DMS79 (cell line): ENCODE measurements at regions not wholly inside any gene's neighbourhood (a gene's known extent, or its start where the extent isn't known, plus 50 kb on each side); places are given as distances from the start of the nearest gene placed in this dataset.
"Not testable (repeated sequence)": the region's sequence is repeated elsewhere in the genome, so short reads cannot be mapped to it uniquely, and the experiment has no call there.

Experiments
- DNase-seq: peaks from one replicate; lab custom pipeline; 2025; lab: John Stamatoyannopoulos, UW

DNA sequence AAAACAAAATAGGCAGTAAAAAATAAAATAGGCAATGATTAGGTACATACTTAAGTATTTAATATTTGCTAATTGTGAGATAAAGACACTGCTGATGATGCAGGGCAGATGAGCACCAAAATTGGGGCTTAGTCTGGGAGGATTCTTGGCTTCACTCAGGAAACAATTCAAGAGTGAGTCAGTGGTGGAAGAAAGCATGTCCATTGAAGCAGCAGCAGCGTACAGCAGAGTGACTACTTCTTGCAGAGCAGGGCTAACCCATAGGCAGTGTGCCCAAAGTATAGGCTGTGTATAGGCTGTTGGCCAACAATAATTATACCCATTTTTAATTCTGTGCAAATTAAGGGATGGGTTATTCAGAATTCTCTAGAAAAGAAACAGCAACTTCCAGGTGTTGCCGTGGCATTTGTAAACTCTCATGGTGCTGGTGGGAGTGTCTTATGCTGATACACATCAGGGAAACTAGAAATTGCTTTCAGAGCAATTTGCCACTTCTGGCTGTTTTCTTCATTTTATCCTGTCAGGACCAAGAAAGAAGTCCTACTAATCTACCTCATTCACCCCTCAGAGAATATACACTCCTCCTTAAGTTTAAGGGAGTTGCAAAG, 317.3 kb upstream of the NAALADL2 start:
- no peak for DNase-seq

DNA sequence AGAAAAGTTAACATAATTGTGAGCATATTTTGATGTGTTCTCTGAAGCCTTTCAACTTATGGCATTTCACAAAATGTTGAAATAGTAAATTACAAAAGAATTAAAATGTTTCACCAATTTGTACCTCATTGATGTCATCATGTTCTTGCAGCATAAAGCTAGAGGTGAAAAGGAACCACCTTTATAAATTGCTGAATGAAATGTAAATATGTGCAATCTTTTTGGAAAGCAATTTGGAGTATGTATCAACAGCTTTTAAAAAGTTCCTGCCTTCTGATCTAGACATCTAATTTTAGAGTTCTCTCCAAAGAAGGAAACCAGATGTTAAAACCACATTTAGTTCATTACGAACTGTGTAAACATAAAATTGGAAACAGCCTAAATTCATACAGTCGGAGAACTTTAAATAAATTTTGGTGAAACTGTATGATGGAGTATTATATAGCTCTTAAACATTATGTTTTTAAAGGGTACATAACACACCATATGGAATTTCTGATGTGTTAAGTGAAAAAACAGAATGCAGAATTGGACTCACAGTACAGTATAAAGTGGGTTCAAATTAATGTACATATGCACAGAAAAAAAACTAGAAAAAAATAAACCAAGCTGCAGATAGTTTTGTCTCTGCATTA, 311.2 kb upstream of the NAALADL2 start:
- DNase-seq: no peak

DNA sequence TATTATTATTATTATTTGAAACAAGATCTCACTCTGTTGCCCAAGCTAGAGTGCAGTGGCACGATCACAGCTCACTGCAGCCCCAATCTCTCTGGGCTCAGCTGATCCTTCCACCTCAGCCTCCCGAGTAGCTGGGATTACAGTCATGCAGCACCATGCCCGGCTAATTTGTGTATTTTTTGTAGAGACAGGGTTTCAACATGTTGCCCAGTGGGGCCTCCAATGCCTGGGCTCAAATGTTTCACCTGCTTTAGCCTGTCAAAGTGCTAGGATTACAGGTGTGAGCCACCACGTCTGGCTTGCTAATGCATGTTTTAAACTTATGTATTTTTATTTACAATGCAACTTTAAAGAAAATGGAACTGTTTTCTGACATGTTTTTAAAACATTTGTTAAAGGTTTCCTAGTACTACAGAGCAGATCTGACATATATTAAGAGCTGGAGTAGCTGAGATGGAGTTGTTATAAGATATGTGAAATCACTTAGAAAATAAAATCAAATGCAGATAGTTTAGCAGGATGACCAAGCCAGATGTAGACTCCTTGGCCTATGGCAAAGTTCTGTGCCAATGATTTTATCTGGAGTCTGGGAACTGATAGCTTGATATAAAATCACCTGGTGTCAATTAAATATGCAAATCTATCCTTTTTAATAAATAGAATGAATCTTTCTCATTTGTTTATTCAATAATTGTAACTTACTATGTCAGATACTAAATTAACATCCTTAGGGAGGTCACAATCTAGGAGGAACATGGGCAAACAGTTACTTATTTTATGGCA, 310.1 kb upstream of the NAALADL2 start:
- DNase-seq: no peak

DNA sequence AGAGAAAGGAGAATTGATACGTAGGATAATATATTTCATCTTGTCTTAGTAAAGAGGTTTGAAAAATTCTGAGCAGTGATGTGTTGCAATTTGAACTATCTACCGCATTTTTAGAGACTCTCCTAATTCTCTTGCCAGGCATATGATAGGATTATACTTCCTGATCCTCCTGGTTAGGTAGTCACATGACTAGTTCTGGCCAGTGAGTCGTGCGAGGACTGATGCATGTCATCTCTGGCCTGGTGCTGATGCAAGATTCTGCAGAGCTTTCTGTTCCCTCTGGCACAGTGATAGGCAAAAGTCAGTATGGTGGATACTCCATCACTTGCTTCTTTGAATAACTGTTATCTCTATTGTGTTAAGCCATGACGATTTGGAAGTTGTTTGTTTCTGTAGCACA, 277.6 kb upstream of the NAALADL2 start:
- no peak for DNase-seq

DNA sequence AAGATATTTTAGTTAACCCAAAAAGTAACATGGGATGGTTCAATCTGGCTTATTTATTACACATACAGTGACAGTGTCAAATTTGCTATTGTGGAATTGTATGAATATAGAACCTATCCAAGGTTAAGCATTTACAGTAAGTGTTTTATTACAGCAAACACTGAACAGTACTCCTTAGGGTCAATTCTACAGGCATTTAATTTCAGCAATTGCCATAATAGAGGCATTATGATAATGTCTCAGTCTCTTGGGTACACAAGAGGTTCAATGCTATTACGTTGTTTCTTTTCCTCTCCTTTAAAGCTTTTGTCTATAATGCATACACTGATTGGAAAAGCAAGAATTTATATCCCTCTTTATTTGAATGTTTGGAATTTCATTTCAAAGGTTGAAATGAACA, 275.7 kb upstream of the NAALADL2 start:
- DNase-seq: no peak

DNA sequence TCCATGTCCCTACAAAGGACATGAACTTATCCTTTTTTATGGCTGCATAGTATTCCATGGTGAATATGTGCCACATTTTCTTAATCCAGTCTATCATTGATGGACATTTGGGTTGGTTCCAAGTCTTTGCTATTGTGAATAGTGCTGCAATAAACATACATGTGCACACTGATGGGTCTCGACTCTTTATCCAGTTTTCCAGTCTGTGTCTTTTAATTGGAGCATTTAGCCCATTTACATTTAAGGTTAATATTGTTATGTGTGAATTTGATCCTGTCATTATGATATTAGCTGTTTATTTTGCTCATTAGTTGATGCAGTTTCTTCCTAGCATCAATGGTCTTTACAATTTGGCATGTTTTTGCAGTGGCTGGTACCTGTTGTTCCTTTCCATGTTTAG, 272.0 kb upstream of the NAALADL2 start:
- DNase-seq: not testable (repeated sequence)

DNA sequence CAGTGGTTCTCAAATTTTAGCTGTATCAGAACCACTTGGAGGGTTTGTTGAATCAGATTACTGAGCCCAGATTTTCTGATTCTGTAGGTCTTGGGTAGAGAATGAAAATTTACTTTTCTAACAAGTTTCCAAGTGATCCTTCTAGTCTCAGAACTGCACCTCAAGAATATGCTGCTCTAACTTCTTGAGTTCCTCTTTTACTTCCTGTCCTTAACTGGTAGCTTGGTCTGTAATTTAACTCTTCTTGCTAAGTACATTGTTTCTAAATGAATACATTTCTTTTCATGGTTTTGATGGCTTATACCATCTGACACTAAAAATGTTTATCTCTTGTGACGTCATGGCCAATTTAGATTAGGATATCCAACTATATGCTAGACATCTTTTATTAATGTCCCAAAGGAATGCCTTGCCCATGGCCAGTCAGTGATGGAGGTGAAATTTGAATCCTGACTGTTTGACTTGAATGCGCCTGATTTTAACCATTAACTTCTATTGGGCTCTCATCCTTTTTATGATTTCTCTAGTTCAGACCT, 262.6 kb upstream of the NAALADL2 start:
- no peak for DNase-seq

DNA sequence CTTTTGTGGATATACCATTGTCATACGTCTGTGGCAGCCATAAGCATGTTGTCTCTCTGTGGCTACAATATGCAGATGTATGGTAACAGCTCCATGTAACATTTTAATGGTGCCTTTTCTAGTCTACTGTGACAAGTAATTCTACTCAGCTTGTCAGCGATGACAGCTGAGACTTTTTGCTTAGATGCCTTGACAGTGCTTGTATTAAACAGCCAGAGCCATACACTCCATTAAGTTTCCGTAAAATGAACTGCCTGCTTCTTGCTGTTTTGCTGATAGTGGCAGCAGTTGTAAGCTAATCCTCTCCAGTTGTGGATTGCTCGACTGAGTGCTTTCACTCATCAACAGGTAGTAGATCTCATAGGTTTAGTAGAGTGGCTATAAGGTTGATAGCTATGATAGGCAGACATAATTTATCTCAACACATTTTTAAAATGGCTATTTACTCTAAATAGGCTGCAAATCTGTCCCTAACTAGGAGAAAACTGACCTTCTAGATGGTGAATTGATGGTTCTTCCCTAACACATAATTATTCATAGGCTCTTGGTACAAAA, 260.2 kb upstream of the NAALADL2 start:
- DNase-seq: no peak

DNA sequence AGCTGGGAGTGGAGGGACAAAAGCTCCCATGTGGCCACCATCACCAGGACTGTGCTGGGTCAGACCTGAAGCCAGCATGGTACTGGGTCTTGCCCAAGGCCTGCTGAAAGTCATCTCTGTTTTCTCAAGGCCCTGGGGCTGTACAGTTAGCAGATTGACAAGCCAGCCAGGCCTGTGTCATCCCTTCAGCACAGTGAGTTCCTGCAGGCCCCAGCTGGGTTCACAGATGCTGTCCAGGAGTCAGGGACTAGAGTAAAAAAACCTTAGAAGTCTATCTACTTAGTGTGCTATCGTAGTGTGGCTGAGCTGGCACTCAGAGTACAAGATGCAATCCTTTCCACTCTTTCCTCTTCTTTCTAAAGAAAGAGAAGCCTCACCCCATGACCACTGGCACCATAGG, 246.0 kb upstream of the NAALADL2 start:
- no peak for DNase-seq

DNA sequence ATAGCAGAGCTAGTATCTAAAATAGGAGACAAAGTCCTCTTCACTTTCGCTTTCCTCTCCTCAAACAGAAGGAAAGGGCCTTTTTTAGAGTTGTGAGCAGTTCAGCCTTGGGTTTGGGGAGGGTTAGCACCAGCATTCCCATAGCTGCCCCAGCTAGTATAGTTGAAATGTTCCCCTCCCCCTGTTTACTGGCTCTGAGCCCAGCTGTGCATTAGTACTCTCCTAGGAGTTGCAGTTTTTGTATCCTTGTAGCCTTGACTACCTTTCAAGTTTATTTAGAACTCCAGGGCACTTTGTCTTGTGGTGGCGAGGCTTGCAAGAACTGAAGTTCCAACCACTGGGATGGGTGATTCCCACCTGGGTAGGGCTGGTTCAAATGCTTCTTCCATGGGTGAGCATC, 245.1 kb upstream of the NAALADL2 start:
- DNase-seq: peak; percentile 17

DNA sequence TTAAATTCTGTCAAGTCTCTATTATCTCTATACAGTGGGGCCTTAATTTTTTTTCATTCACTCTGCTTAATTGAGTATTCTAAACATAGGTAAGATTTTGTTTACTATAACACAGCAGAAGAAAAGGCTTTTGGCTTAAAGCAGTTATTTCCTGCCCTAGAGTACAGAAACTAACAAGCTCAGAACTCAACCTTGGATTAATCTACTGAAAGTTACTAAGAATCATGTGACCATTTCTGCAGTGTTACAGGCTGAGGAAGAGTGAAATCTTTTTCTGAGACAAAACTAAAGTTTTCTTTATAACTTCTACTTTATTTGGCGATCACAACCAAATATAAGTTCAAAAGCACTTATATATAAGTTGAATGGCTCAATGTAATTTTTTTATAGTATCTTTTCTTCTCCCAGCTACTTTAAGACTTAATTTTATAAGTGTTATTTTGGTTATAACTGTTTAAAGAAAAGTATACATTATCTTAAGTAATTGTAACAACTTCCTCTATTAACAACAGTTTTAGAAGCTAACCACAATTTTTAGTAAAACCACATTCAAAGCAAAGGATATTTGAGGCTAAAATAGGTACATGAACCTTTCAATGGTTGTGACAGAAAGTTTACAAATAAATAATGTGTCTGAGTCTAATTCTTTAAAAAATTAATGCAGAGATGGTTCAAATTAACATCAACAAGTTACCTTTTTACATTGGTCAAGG, 240.6 kb upstream of the NAALADL2 start:
- no peak for DNase-seq

DNA sequence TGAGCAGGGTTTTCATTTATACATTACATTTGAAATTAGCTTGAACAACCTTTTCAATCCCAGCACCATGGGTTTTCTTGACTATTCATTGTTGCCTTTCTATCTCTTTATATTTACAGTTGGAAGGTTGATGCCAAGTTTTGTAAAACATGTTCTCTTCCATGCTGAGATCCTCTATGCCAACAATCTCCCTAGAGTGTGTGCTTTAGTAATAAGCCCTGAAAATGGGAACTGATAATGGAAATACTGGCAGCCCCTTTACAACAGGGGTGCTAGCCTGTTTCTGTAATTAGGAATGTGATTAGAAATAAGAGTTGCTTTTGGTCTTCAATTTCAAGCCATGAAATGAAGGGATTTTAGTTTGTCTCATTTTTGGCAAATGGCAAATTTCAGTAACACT, 239.9 kb upstream of the NAALADL2 start:
- DNase-seq: no peak

DNA sequence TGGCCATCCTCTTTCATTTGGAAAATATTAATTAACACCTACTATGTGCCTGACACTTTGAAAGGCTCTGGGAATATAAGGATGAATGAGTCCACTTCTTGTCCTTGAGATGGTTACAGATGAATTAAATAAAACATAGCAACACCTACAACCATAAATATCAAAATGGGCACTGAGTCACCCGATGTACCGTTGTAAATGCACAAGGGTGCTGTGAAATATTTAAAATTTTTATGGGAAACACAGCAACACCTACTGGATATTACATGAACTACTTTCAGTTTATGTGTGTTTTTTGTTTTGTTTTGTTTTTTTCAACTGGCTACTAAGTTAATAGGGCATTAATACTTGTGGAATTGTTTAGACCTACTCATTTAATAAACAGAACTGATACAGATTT, 239.0 kb upstream of the NAALADL2 start:
- DNase-seq: no peak

DNA sequence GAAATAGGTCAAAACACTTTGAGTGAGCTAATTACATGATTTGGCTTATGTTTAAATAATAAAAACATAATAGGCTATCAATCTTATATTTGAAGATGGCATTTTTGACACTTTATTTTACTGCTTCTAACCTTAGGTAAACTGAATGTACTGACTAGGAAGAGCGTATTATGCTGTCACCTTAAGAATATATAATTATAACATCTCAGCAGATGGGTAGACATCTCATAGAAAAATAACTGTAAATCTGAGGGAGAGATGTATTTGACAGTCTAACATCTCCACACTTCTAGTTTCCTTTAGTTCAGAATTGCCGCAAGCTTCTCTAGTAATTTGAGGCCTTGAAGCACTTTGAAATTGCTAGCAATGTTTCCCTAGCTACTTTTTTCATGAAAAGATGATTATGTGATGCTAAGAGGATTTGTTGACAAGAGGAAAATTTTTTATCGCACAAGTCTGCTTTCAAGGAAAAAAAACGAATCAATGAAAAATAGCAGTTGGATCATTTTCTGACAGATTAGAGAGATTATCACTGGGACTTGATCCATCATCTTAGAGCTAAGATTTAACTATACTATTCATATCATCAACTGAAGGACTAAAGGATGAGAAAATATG, 238.2 kb upstream of the NAALADL2 start:
- no peak for DNase-seq

DNA sequence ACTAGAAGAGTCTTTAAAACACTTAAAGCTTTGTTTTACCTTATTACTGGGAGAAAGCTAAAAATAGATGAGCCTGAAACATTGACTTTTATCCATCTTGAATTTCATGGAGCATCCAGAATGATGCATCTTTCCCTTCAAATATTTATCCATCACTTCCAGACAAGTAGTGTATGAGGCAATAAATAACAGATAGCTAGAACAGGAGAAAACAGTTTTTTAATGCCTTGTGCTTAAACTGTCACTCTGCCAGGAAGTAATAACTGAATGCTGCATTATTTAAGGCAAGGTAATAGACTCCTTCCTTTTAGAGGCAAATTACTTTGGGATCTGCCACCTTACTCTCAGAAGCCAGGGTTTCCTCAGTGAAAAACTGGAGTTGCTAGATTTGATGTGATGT, 225.8 kb upstream of the NAALADL2 start:
- no peak for DNase-seq

DNA sequence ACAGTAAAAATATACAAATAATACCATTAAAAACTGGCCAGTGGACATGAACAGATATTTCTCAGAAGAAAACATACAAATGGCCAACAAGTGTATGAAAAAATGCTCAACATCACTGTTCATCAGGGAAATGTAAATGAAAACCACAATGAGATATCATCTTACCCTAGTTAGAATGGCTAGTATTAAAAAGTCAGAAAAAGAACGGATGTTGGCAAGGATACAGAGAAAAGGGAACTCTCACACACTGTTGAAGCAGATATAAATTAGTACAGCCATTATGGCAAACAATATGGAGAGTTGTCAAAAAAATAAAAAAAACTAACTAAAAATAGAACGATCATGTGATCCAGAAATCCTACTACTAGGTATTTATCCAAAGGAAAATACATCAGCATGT, 222.7 kb upstream of the NAALADL2 start:
- no peak for DNase-seq

DNA sequence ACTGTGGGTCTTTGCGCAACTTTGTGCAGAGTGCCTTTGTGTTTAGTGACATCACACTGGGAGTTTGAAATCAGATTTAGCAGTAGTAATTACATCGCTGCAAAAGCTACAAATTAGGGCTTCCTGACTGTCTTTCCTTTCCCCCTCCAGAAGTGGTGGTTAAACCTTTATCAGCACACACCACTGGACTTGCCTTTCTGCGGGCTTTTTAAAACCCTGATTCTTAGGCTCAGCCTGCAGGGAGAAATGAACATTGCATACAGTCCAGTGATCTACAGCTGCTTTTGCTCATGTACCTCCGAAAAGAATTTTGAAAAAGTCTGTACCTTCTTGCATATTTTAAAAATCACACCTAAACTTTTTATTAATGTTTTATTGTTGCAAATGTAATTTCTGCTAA, 219.7 kb upstream of the NAALADL2 start:
- DNase-seq: no peak

DNA sequence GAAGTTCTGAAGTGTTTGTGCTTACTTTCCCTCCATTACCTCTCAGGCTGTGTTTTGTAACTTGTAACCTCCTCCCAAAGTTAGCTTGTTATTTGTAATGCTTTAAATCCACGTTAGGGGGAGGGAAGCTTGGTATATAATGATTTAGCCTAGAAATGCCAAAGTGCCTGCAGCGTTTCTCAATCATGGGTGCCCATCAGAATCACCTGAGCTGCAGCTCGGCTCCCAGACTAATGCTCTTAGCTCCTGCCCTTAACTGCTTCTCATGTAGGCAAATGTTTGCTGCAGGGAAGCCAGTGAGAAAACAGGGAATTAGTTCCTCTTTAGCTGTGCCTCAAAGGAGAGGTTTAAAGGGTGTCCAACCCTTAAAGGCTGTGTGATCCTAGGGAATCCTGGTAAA, 219.2 kb upstream of the NAALADL2 start:
- no peak for DNase-seq

DNA sequence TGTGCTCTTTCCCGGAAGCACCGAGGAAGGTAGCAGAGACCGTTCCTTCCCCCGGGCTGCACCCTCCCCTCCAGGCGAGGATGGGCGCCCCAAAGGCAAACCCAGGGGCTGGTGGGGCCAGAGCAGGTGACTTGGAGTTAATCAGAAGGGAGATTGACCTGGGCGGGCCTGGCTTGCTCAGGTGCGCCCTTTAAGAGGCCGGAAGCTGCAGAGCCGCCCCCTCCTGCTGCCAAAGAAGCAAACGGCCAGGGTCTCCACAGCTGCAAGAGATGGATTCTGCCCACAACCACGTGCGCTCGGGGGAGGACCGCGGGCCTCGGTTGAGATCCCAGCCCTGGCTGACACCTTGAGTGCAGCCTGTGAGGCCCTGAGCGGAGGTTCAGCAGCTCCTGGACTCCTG, 218.2 kb upstream of the NAALADL2 start:
- DNase-seq: no peak

DNA sequence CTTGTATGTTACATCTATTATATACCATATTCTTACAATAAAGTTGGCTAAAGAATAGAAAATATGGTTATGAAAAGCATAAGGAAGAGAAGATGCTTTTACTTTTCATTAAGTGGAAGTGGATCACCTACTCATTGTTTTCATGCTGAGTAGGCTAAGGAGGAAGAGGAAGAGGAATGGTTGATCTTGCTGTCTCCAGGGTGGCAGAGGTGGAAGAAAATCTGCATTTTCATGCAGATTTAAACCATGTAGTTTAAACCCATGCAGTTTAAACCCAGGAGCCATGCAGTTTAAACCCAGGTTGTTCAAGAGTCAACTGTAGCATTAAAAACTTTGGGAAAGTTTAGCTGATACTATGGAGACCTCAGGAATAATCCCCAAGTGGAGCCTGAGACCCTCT, 214.8 kb upstream of the NAALADL2 start:
- no peak for DNase-seq

DNA sequence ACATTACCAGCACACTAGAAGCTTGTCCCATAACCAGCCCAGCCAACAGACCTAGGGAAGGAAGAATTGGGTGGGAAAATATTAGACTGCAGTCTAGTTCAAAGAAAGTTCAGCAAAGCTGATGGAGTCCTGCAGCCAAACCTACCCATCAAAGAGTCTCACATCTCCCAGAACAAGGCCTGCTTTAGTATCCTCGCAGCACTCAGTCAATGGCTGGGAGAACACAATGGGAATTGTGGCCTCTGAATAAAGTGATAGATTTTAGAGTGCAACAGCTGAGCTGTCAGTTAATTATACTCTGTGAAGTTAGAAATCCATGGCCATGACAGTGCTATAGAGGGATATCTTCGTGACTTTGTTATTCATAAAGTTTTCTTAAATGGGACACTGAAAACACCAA, 207.2 kb upstream of the NAALADL2 start:
- DNase-seq: no peak

DNA sequence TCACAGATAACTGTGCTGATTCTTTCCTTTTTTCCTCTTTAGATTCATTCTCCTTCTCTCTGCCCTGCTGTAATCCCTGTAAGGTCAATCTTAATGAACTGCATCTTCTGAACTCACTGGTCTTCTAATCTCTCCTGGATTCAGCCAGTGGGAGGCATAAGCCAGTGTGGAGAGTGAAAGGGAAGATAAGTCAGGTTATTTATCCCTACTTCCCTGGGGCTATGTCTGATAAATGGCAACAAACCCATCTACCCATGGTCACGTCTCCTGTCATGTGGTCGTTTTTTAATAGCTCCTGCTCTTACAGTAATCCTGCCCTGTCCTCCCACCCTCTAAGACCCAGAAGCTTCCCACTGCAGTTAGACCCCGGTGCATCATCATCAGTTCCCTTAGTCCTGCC, 199.6 kb upstream of the NAALADL2 start:
- DNase-seq: no peak
